GM10266 (cell line): ENCODE measurements at regions not wholly inside any gene's neighbourhood (a gene's known extent, or its start where the extent isn't known, plus 50 kb on each side); places are given as distances from the start of the nearest gene placed in this dataset.

Experiments
- DNase-seq: peaks from one replicate; pipeline ENCODE4 v3.0.0; 2012; ENCODE audit errors: extremely low spot score
- CTCF ChIP-seq: IDR thresholded peaks from 2 replicates; pipeline ENCODE4 v1.5.1; 2012; ENCODE audit warnings: mild to moderate bottlenecking, low read depth; ENCODE audit not compliant: control insufficient read depth, insufficient read depth; ENCODE audit errors: missing control alignments

GRCh38 chr11:112417339-112417738 lies 156.7 kb upstream of the PLET1 start:
- DNase-seq: no peak
- TF ChIP-seq CTCF: no peak

- no peak for TF ChIP-seq CTCF
- DNase-seq: no peak
Observed at GRCh38 chr11:112418438-112418837, 157.8 kb upstream of the PLET1 start.

- no peak for DNase-seq
- no peak for TF ChIP-seq CTCF
Observed at GRCh38 chr11:112421879-112422278, 161.2 kb upstream of the PLET1 start.

GRCh38 chr11:112425121-112425520 lies 164.5 kb upstream of the PLET1 start:
- no peak for DNase-seq
- no peak for TF ChIP-seq CTCF

- TF ChIP-seq CTCF: no peak
- DNase-seq: no peak
Observed at GRCh38 chr11:112437096-112437495, 176.4 kb upstream of the PLET1 start.

GRCh38 chr11:112439614-112440013 lies 179.0 kb upstream of the PLET1 start:
- TF ChIP-seq CTCF: no peak
- no peak for DNase-seq

GRCh38 chr11:112440518-112440917 lies 179.9 kb upstream of the PLET1 start:
- TF ChIP-seq CTCF: no peak

More at GRCh38 chr11:112440518-112440917, 179.9 kb upstream of the PLET1 start:
- DNase-seq: no peak
